ENCODE measurements at regions not wholly inside any gene's neighbourhood (a gene's known extent, or its start where the extent isn't known, plus 50 kb on each side); places are given as distances from the start of the nearest gene placed in this dataset.

DNA sequence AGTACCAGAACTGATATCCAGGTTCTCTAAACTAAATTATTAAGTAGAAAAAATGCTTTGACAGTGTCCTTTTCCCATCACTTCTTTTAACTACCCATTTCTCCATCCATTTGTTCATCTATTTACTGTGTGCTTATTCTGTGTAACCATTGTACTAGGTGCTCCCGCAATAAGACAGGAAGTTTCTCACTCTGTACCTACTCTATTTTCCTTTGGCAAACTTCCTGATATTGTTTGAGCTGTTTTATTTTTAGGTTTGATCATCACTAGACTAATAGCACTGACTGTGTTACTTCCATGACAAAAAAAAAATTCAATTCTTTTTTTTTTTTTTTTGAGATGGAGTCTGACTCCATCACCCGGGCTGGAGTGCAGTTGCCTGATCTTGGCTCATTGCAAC lies 102.5 kb upstream of the CASK start:
- TF ChIP-seq CTCF (IDR thresholded peaks at IDR 0.05; ENCODE audit: insufficient read depth, low read length, missing control alignments): no peak
- H3K4me3 ChIP-seq (ENCODE audit: low read depth, low read length): no peak overlapping the region
- no peak for DNase-seq (ENCODE audit: low read depth, low spot score)
- CTCF ChIA-PET: no interaction called here
- POLR2A ChIA-PET: no interaction called here

GRCh38 chrX:42023122-42023521 lies 99.8 kb upstream of the CASK start:
- no peak overlapping the region for H3K4me3 ChIP-seq (ENCODE audit: low read depth, low read length)
- POLR2A ChIA-PET: no interaction called here
- CTCF ChIA-PET: no interaction called here
- DNase-seq (ENCODE audit: low read depth, low spot score): no peak
- no peak for TF ChIP-seq CTCF (IDR thresholded peaks at IDR 0.05; ENCODE audit: insufficient read depth, low read length, missing control alignments)

GRCh38 chrX:42022158-42022557 lies 98.8 kb upstream of the CASK start:
- H3K4me3 ChIP-seq (ENCODE audit: low read depth, low read length): no peak overlapping the region
- CTCF ChIA-PET: no interaction called here
- POLR2A ChIA-PET: no interaction called here
- no peak for TF ChIP-seq CTCF (IDR thresholded peaks at IDR 0.05; ENCODE audit: insufficient read depth, low read length, missing control alignments)
- no peak for DNase-seq (ENCODE audit: low read depth, low spot score)

GRCh38 chrX:42021058-42021457 lies 97.7 kb upstream of the CASK start:
- ChIA-PET CTCF (no interaction called here), POLR2A (no interaction called here)
- no peak overlapping the region for H3K4me3 ChIP-seq (ENCODE audit: low read depth, low read length)
- no peak for DNase-seq (ENCODE audit: low read depth, low spot score)
- no peak for TF ChIP-seq CTCF (IDR thresholded peaks at IDR 0.05; ENCODE audit: insufficient read depth, low read length, missing control alignments)

GRCh38 chrX:42020225-42020624 lies 96.9 kb upstream of the CASK start:
- ChIA-PET POLR2A (no interaction called here), CTCF (no interaction called here)
- TF ChIP-seq CTCF (IDR thresholded peaks at IDR 0.05; ENCODE audit: insufficient read depth, low read length, missing control alignments): no peak
- no peak overlapping the region for H3K4me3 ChIP-seq (ENCODE audit: low read depth, low read length)
- no peak for DNase-seq (ENCODE audit: low read depth, low spot score)

GRCh38 chrX:42017971-42018370 lies 94.6 kb upstream of the CASK start:
- ChIA-PET CTCF (no interaction called here), POLR2A (no interaction called here)
- no peak for DNase-seq (ENCODE audit: low read depth, low spot score)
- no peak overlapping the region for H3K4me3 ChIP-seq (ENCODE audit: low read depth, low read length)
- TF ChIP-seq CTCF (IDR thresholded peaks at IDR 0.05; ENCODE audit: insufficient read depth, low read length, missing control alignments): no peak
